Fibroblast of lung (primary cell): ENCODE measurements at regions not wholly inside any gene's neighbourhood (a gene's known extent, or its start where the extent isn't known, plus 50 kb on each side); places are given as distances from the start of the nearest gene placed in this dataset.

ENCODE experiments used
- DNase-seq, 2 donors: peaks; one replicate each; pipeline versions ENCODE4 v3.0.0 to v3.0.0-alpha.2; 2010; ENCODE audit warnings: low read depth in 2 of 2
- H2AFZ ChIP-seq: 2 replicates; pipeline ENCODE4 v1.5.1; 2012; ENCODE audit warnings: low read length, control low read depth, inconsistent platforms
- H3K27ac ChIP-seq: 2 replicates; pipeline ENCODE4 v1.5.1; 2011; ENCODE audit warnings: low read length, control low read depth; ENCODE audit not compliant: insufficient read depth
- H3K27me3 ChIP-seq: 2 replicates; pipeline ENCODE4 v1.5.1; 2011; ENCODE audit warnings: mild to moderate bottlenecking, low read length; ENCODE audit not compliant: control insufficient read depth, insufficient read depth
- H3K36me3 ChIP-seq: 2 replicates; pipeline ENCODE4 v1.5.1; 2011; ENCODE audit warnings: low read length; ENCODE audit not compliant: control insufficient read depth, insufficient read depth
- H3K4me1 ChIP-seq: 2 replicates; pipeline ENCODE4 v1.5.1; 2011; ENCODE audit warnings: low read length; ENCODE audit not compliant: control insufficient read depth, insufficient read depth; ENCODE audit errors: extremely low read depth
- H3K4me2 ChIP-seq: 2 replicates; pipeline ENCODE4 v1.5.1; 2011; ENCODE audit warnings: low read length, control low read depth; ENCODE audit not compliant: insufficient read depth; ENCODE audit errors: extremely low read depth
- H3K4me3 ChIP-seq, 4 experiments: fragments of 200-600 bp in 1 of 4; sonication (generic) in 1 of 4; replicated peaks in 1 of 4; 2 replicates each; pipeline ENCODE4 v1.5.1; 2011 to 2016; ENCODE audit warnings: low read length in 4 of 4, low read depth in 3 of 4, mild to moderate bottlenecking in 3 of 4, control low read depth in 2 of 4, inconsistent platforms in 1 of 4, mixed read lengths in 1 of 4; ENCODE audit not compliant: insufficient read depth in 1 of 4; ENCODE audit errors: control extremely low read depth in 1 of 4
- H3K79me2 ChIP-seq: 2 replicates; pipeline ENCODE4 v1.5.1; 2012; ENCODE audit warnings: mild to moderate bottlenecking, low read length, inconsistent platforms; ENCODE audit not compliant: control insufficient read depth, insufficient read depth
- H3K9ac ChIP-seq: 2 replicates; pipeline ENCODE4 v1.5.1; 2011; ENCODE audit warnings: mild to moderate bottlenecking, low read length, control low read depth; ENCODE audit not compliant: insufficient read depth
- H3K9me3 ChIP-seq: 2 replicates; pipeline ENCODE4 v1.5.1; 2012; ENCODE audit warnings: low read depth, low read length; ENCODE audit not compliant: control insufficient read depth, insufficient read depth
- H4K20me1 ChIP-seq: 2 replicates; pipeline ENCODE4 v1.5.1; 2011; ENCODE audit warnings: low read length; ENCODE audit not compliant: control insufficient read depth, insufficient read depth; ENCODE audit errors: extremely low read depth
- EZH2 ChIP-seq: IDR thresholded peaks from 2 replicates; pipeline ENCODE4 v1.5.1; 2012; ENCODE audit warnings: low read length, control low read depth, mild to moderate bottlenecking; ENCODE audit errors: missing control alignments
- TF ChIP-seq, protein P1 (sequence below), 2 donors: IDR thresholded peaks in 1 of 2; conservative IDR thresholded peaks in 1 of 2; 1 replicate in 1 of 2; 2 replicates in 1 of 2; pipeline ENCODE4 v1.5.1; 2011 to 2012; ENCODE audit warnings: low read length in 2 of 2, control low read depth in 1 of 2, inconsistent platforms in 1 of 2, low read depth in 1 of 2, mild to moderate bottlenecking in 1 of 2

DNA sequence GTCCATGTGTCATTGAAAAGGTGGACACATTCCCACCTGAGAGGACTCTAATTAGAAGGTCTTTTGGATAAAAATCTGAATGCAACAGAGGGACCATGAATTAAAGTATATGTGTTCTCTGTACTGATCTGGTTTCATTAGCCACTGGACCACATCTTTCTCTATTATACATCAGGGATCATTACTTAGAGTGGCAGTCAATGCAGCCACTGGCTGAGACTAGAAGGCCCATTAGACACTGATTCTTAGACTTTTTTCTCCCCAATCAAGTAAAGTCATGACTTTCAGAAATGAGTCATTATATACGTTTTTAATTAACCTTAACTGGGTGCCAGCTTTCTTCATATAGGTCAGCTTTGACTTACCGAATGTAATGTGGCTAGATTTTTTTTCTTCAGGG lies 550.8 kb upstream of the CFAP20DC start:
- no peak for TF ChIP-seq EZH2
- TF ChIP-seq, protein P1, sequence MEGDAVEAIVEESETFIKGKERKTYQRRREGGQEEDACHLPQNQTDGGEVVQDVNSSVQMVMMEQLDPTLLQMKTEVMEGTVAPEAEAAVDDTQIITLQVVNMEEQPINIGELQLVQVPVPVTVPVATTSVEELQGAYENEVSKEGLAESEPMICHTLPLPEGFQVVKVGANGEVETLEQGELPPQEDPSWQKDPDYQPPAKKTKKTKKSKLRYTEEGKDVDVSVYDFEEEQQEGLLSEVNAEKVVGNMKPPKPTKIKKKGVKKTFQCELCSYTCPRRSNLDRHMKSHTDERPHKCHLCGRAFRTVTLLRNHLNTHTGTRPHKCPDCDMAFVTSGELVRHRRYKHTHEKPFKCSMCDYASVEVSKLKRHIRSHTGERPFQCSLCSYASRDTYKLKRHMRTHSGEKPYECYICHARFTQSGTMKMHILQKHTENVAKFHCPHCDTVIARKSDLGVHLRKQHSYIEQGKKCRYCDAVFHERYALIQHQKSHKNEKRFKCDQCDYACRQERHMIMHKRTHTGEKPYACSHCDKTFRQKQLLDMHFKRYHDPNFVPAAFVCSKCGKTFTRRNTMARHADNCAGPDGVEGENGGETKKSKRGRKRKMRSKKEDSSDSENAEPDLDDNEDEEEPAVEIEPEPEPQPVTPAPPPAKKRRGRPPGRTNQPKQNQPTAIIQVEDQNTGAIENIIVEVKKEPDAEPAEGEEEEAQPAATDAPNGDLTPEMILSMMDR (conservative IDR thresholded peaks at IDR 0.05 in 1 of 2, IDR thresholded peaks at IDR 0.05 in 1 of 2; ENCODE audit: low read depth in 1 of 2, low read length in 2 of 2): no peak
- Histone ChIP-seq H3K4me3 (no peak overlapping the region), H4K20me1 (no peaks in the 10 kb centered on the region), H3K9me3 (no peaks in the 10 kb centered on the region), H3K27ac (no peak overlapping the region), H3K9ac (no peak overlapping the region), H2AFZ (no peak overlapping the region), H3K36me3 (no peaks in the 10 kb centered on the region), H3K79me2 (no peaks in the 10 kb centered on the region), H3K4me2 (no peak overlapping the region), H3K4me1 (no peaks in the 10 kb centered on the region), H3K27me3 (no peaks in the 10 kb centered on the region)
- DNase-seq: no peak

DNA sequence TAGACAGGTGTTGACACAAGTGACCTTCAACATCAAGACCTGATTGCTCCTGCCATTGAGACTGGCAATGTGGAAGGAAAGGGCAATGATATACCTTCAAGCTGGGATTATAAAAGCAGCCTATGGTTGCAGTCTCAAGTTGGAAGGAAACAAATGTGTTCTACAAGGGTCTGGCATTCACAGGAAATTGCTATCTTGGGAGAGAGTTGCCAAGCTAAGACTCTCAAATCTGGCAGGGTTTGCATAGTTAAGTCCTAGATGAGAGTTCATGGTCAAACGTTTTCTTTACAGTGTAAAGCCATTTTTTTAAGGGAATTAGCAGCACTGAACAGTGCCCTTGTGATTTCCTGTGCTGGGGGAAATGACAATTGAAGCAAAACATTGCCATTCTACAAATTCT lies 546.9 kb upstream of the CFAP20DC start:
- no peaks in the 10 kb centered on the region for H3K79me2 ChIP-seq
- no peak overlapping the region for H3K9ac ChIP-seq
- no peak for DNase-seq
- H3K36me3 ChIP-seq: no peaks in the 10 kb centered on the region
- TF ChIP-seq, protein P1 (conservative IDR thresholded peaks at IDR 0.05 in 1 of 2, IDR thresholded peaks at IDR 0.05 in 1 of 2; ENCODE audit: low read depth in 1 of 2, low read length in 2 of 2): no peak
- TF ChIP-seq EZH2: no peak
- H2AFZ ChIP-seq: no peak overlapping the region
- H3K27me3 ChIP-seq: no peaks in the 10 kb centered on the region
- H3K4me2 ChIP-seq: no peak overlapping the region
- H3K27ac ChIP-seq: no peak overlapping the region
- no peaks in the 10 kb centered on the region for H3K4me1 ChIP-seq
- H3K9me3 ChIP-seq: no peaks in the 10 kb centered on the region
- no peak overlapping the region for H3K4me3 ChIP-seq
- H4K20me1 ChIP-seq: no peaks in the 10 kb centered on the region

DNA sequence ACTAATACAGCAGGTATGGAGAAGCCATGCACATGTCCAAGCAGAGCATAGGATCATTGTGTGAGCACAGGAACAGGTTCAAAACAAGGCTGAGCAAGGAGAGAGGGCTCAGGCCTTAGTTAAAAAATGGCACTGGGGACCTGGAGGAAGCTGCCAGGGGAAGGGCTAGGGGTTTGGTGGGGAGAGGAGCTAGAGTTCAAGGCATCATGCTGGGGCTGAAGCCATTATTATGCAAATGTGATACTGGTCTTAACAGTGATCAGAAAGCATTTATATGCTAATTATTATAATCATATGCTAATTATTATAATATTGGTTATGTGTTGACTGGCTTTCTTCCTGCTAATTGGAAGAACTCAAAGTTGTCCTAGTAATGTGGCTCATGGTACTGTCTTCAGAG lies 546.0 kb upstream of the CFAP20DC start:
- H3K36me3 ChIP-seq: no peaks in the 10 kb centered on the region
- no peaks in the 10 kb centered on the region for H3K79me2 ChIP-seq
- DNase-seq: no peak
- H3K4me1 ChIP-seq: no peaks in the 10 kb centered on the region
- H3K27ac ChIP-seq: no peak overlapping the region
- no peak overlapping the region for H3K4me2 ChIP-seq
- no peaks in the 10 kb centered on the region for H3K27me3 ChIP-seq
- H2AFZ ChIP-seq: no peak overlapping the region
- no peak overlapping the region for H3K4me3 ChIP-seq
- TF ChIP-seq, protein P1 (conservative IDR thresholded peaks at IDR 0.05 in 1 of 2, IDR thresholded peaks at IDR 0.05 in 1 of 2; ENCODE audit: low read depth in 1 of 2, low read length in 2 of 2): no peak
- no peak overlapping the region for H3K9ac ChIP-seq
- H4K20me1 ChIP-seq: no peaks in the 10 kb centered on the region
- no peaks in the 10 kb centered on the region for H3K9me3 ChIP-seq
